ENCODE measurements at regions not wholly inside any gene's neighbourhood (a gene's known extent, or its start where the extent isn't known, plus 50 kb on each side); places are given as distances from the start of the nearest gene placed in this dataset.
A peak's percentile ranks its signal among the peaks of the same experiment; 100 is the strongest.
"Not testable (repeated sequence)": the region's sequence is repeated elsewhere in the genome, so short reads cannot be mapped to it uniquely, and the experiment has no call there.

DNA sequence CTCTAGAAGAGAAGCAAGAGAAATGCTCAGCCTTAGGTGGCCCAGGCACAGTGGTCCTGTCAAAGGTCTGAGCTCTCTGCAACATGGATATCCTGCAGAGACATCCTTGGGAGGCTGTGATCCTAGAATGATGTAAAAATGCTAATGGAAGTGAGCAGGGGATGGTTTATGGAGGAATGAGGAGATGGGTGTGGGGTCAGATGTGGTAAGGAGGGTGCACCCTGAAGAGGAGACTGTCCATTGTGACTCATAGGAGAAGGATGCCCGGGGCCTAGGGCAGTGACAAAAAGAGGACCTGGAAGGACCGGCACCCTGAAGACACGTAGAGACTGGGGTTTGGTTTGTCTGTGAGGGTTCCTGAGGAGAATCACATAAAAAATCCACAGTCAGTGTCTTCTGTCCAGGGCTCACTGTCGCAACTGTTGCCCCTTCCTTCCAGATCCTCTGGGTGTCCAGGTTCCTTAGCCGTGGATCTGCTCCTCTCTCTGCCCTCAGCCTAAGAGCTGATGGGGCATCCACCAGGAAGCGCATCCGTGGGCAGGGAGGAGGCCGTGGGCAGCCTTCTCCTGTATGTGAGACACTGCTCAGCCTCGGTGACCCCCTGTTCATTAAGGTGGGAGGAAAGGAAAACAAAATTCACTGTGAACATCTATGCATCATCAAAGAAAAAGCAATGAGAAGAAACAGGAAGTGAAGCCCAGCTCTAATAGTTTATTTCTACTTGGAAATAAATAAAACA lies 110.7 kb downstream of the VPREB1 start:
- Mint-ChIP-seq H3K4me1 (peaks cover 39% of the 10 kb centered on the region), H3K27ac (no peak overlapping the region), H3K4me3 (no peak overlapping the region), H3K9me3 (no peaks in the 10 kb centered on the region), H3K27me3 (no peaks in the 10 kb centered on the region), H3K36me3 (no peaks in the 10 kb centered on the region)
- no peak for ATAC-seq (ENCODE audit: low read depth)
- no peak for DNase-seq (ENCODE audit: low spot score in 2 of 2)

DNA sequence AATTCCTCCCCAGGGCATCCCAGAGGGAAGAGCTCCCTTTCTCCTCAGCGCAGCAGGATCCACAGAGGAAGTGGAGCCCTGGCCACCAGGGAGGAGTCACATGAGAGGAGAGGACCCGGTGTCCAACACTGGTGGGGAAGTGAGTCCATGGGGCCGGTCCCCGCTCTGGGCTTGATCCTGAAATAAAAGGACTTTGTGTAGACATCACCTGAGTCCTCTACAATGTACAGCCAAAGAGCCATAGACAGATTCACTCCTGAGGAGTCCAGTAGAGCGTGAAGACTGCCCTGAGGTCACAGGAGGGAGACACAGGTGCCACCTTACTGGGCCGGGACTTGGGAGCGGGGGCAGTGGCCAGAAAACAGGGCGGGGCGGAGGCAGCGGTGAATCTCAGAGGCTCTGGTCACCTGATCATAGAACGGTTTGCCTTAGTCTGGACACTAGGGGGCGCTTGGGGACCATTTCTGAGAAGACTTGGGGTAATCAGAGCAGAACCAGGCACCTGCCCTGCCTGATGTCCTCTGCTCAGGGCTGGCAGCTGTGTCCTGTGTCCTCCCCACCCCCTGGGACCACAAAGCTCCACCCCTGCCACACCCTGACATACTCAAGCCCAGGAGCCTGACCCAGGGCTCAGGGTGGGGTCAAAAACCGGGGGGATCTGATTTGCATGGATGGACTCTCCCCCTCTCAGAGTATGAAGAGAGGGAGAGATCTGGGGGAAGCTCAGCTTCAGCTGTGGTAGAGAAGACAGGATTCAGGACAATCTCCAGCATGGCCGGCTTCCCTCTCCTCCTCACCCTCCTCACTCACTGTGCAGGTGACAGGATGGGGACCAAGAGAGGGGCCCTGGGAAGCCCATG lies 112.7 kb downstream of the VPREB1 start:
- Mint-ChIP-seq H3K27me3 (no peaks in the 10 kb centered on the region), H3K4me1 (peaks cover 41% of the 10 kb centered on the region), H3K27ac (peak overlapping the region; percentile 83), H3K36me3 (peaks cover 6% of the 10 kb centered on the region), H3K4me3 (peak overlapping the region; percentile 80), H3K9me3 (peaks cover 4% of the 10 kb centered on the region)
- ATAC-seq (ENCODE audit: low read depth): peak; percentile 91
- peak; percentile 91 to 92 for DNase-seq (ENCODE audit: low spot score in 2 of 2)

DNA sequence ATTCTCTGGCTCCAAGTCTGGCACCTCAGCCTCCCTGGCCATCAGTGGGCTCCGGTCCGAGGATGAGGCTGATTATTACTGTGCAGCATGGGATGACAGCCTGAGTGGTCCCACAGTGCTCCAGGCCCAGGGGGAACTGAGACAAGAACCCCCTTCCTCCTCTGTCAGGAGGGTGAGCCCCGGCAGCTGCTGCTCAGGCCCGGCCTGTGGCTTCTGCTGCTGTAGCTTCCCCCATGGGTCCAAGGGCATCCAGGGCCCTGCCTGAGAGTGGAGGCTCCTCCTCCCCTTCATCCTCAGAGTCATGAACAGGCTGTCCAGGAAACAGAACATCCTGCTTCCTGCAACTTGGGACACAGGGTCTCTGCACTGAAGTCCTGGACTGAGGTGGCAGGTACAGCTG lies 113.6 kb downstream of the VPREB1 start:
- DNase-seq (ENCODE audit: low spot score in 2 of 2) (no peak), ATAC-seq (ENCODE audit: low read depth) (peak; percentile 14)
- Mint-ChIP-seq H3K9me3 (peaks cover 4% of the 10 kb centered on the region), H3K4me1 (peaks cover 44% of the 10 kb centered on the region), H3K27ac (peak overlapping the region; percentile 83), H3K4me3 (peak overlapping the region; percentile 80), H3K36me3 (peaks cover 6% of the 10 kb centered on the region), H3K27me3 (no peaks in the 10 kb centered on the region)

DNA sequence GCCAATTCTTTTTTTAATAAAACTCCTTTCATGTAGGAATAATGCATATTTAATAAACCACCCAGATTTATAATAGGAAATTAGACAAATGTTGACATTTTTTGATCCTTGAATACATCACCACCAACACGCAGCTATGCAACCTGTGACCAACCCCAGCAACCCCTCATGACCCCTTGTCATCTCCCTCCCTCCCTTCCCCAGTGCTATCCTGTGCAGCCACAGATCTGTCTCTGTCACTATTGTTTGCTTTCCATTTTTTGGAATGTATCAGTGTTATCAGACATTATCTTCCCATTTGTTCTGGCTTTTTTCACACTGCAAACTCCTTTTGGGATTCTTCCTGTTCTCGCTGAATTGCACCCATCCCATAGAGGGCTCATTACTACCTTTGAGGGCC lies 114.1 kb downstream of the VPREB1 start:
- Mint-ChIP-seq H3K36me3 (peaks cover 6% of the 10 kb centered on the region), H3K4me3 (peak overlapping the region; percentile 80), H3K27me3 (no peaks in the 10 kb centered on the region), H3K4me1 (peaks cover 46% of the 10 kb centered on the region), H3K27ac (peak overlapping the region; percentile 83), H3K9me3 (peaks cover 4% of the 10 kb centered on the region)
- no peak for ATAC-seq (ENCODE audit: low read depth)
- DNase-seq (ENCODE audit: low spot score in 2 of 2): no peak

DNA sequence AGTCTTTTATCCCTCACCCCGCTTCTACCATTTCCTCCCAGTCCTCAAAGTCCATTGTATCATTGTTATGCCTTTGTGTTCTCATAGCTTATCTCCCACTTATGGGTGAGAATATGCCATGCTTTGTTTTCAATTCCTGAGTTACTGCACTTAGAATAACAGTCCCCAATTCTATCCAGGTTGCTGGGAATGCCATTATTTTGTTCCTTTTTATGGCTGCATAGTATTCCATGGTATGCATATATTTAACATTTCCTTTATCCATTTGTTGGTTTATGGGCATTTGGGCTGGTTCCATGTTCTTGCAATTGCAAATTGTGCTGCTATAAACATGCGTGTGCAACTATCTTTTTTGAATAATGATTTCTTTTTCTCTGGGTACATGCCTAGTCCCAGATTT lies 114.9 kb downstream of the VPREB1 start:
- peaks cover 4% of the 10 kb centered on the region for H3K9me3 Mint-ChIP-seq
- H3K27me3 Mint-ChIP-seq: no peaks in the 10 kb centered on the region
- no peak overlapping the region for H3K4me3 Mint-ChIP-seq
- H3K4me1 Mint-ChIP-seq: peaks cover 46% of the 10 kb centered on the region
- no peak for DNase-seq (ENCODE audit: low spot score in 2 of 2)
- no peak for ATAC-seq (ENCODE audit: low read depth)
- H3K36me3 Mint-ChIP-seq: peaks cover 6% of the 10 kb centered on the region
- H3K27ac Mint-ChIP-seq: no peak overlapping the region

DNA sequence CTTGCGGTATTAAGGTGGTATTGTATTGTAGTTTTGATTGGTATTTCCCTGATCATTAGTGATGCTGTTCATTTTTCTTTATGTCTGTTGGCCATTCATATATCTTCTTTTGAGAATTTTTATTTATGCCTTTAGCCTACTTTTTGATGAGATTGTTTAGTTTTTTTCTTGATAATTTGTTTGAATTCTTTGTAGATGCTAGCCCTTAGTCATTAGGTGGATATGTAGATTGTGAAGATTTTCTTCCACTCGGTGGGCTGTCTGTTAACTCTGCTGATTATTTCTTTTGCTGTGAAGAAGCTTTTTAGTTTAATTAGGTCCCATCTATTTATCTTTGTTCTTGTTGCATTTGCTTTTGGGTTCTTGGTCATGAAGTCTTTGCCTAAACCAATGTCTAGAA lies 115.4 kb downstream of the VPREB1 start:
- H3K27me3 Mint-ChIP-seq: no peaks in the 10 kb centered on the region
- peaks cover 5% of the 10 kb centered on the region for H3K9me3 Mint-ChIP-seq
- H3K27ac Mint-ChIP-seq: no peak overlapping the region
- H3K4me3 Mint-ChIP-seq: no peak overlapping the region
- ATAC-seq (ENCODE audit: low read depth) (no peak), DNase-seq (ENCODE audit: low spot score in 2 of 2) (no peak)
- H3K36me3 Mint-ChIP-seq: peaks cover 7% of the 10 kb centered on the region
- peaks cover 43% of the 10 kb centered on the region for H3K4me1 Mint-ChIP-seq

DNA sequence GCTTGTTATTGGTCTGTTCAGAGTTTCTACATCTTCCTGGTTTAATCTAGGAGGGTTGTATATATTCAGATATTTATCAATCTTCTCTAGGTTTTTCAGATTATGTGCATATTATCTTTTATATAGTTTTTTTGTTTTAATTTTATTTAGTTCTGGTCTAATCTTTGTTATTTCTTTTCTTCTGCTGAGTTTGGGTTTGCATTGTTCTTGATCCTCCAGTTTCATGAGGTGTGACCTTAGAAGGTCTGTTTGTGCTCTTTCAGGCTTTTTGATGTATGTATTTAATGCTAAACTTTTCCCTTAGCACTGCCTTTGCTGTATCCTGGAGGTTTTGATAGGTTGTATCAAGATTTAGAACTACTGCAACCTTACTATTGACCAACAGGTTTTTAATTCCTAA lies 117.7 kb downstream of the VPREB1 start:
- H3K9me3 Mint-ChIP-seq: peaks cover 5% of the 10 kb centered on the region
- H3K4me3 Mint-ChIP-seq: no peak overlapping the region
- H3K27me3 Mint-ChIP-seq: no peaks in the 10 kb centered on the region
- DNase-seq (ENCODE audit: low spot score in 2 of 2): no peak
- no peak for ATAC-seq (ENCODE audit: low read depth)
- peaks cover 48% of the 10 kb centered on the region for H3K4me1 Mint-ChIP-seq
- peaks cover 7% of the 10 kb centered on the region for H3K36me3 Mint-ChIP-seq
- no peak overlapping the region for H3K27ac Mint-ChIP-seq

DNA sequence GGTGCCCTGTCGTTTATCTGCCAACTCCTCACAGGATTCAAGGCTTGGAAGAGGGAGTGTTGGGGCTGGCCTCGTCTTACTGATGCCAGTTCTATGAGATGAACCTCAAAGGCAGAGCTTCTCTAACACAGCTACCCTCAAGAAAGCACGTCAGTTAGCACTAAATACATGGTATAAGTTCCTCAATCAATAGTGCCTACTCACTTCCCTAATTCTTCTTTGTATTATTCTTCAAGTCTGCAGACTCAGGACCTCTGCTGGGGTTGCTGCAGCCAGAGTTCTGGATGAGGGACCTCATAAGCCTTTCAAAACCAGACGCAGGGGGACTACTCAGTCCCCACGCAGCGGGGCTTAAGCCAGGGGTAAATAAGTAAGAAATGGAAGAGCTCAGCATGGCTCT lies 118.3 kb downstream of the VPREB1 start:
- no peak overlapping the region for H3K27ac Mint-ChIP-seq
- DNase-seq (ENCODE audit: low spot score in 2 of 2): no peak
- no peaks in the 10 kb centered on the region for H3K27me3 Mint-ChIP-seq

DNA sequence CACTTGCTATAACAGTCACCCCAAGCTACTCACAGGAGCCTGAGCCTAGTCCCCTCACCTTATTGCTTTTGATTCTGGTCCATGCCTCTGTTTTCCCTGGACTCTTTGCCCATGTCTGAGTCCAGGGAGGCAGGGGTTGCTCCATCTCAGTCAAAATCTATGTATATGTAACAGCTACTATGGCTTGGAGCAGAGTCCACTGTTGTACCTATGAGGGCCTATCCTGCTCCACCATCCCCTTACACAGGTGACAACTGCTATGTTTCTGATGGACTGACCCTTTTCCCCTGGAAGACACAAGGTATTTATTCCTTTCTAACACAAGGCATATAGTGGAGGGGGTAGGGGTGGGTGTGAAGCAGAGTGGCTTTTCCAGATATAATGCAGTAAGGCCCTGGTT lies 119.6 kb downstream of the VPREB1 start:
- Mint-ChIP-seq H3K27ac (no peak overlapping the region), H3K36me3 (peaks cover 7% of the 10 kb centered on the region), H3K4me3 (no peak overlapping the region), H3K4me1 (peaks cover 46% of the 10 kb centered on the region), H3K27me3 (no peaks in the 10 kb centered on the region), H3K9me3 (peaks cover 5% of the 10 kb centered on the region)
- ATAC-seq (ENCODE audit: low read depth): no peak
- no peak for DNase-seq (ENCODE audit: low spot score in 2 of 2)

More for the DNA sequence above, 118.3 kb downstream of the VPREB1 start:
- peak; percentile 89 for ATAC-seq (ENCODE audit: low read depth)
- H3K36me3 Mint-ChIP-seq: peaks cover 7% of the 10 kb centered on the region
- H3K9me3 Mint-ChIP-seq: peaks cover 5% of the 10 kb centered on the region
- H3K4me3 Mint-ChIP-seq: no peak overlapping the region
- H3K4me1 Mint-ChIP-seq: peaks cover 52% of the 10 kb centered on the region

DNA sequence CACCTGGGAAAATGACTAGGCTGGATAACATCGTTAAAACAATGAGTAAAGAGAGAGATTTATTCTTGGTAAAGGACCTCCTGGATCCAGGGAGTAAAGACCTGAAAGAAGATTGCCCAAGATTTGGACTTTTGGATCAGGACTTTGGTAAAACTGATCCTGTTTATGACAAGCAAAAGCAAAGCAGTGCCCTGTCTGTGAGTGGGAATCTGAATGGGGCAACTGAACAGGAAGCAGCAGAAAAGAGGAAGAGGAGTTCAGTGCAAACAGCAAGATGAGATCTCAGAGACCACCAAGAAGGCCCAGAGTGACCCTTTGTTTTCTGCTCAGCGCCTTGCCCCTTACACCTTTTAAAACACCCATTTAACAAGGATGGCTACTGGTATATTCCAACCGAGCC lies 122.0 kb downstream of the VPREB1 start:
- peaks cover 1% of the 10 kb centered on the region for H3K9me3 Mint-ChIP-seq
- DNase-seq (ENCODE audit: low spot score in 2 of 2): no peak
- H3K27me3 Mint-ChIP-seq: no peaks in the 10 kb centered on the region
- H3K4me3 Mint-ChIP-seq: no peak overlapping the region
- H3K4me1 Mint-ChIP-seq: peaks cover 59% of the 10 kb centered on the region
- H3K27ac Mint-ChIP-seq: peak overlapping the region; percentile 49
- H3K36me3 Mint-ChIP-seq: peaks cover 1% of the 10 kb centered on the region
- no peak for ATAC-seq (ENCODE audit: low read depth)

DNA sequence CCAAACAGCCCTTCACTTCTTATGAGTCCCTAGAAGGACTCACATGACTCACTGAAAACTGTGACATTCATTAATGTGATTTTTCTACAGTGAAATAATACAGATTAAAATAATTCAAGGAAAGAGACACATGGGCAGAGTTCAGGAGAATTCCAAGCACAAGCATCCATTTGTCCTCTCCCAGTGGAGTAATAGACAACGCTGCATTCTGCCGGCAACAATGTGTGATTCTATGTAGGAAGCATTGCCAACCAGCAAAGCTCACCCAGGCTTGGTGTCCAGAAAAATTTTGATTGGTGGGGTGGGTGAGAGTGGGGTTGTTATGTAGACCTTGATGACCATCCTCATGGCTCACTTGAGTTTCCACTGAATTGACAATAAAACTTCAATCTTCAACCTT lies 123.9 kb downstream of the VPREB1 start:
- peaks cover 1% of the 10 kb centered on the region for H3K36me3 Mint-ChIP-seq
- H3K4me1 Mint-ChIP-seq: peaks cover 62% of the 10 kb centered on the region
- peak overlapping the region; percentile 82 for H3K27ac Mint-ChIP-seq
- no peaks in the 10 kb centered on the region for H3K27me3 Mint-ChIP-seq
- peaks cover 1% of the 10 kb centered on the region for H3K9me3 Mint-ChIP-seq
- H3K4me3 Mint-ChIP-seq: no peak overlapping the region
- ATAC-seq (ENCODE audit: low read depth) (no peak), DNase-seq (ENCODE audit: low spot score in 2 of 2) (no peak)

DNA sequence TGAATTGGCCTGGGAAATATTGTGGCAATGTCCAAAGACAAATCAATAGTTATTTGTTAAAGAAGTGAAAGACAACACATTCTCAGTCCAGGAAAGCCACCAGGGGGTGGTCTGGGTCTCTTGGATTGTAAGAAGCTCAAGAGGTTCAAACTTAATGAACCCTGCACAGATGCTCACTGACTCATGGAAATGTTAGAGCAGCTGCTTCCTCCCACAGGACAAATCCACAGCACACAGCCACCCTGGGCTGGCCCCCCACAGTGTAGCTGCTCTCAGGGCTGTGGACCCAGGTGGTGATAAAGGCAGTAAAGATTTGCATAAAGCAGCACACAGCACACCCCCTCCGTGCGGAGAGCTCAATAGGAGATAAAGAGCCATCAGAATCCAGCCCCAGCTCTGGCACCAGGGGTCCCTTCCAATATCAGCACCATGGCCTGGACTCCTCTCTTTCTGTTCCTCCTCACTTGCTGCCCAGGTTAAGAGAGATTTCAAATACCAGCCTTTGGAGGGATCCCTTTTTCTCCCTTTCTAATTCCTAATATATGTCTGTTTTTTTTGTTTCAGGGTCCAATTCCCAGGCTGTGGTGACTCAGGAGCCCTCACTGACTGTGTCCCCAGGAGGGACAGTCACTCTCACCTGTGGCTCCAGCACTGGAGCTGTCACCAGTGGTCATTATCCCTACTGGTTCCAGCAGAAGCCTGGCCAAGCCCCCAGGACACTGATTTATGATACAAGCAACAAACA lies 124.8 kb downstream of the VPREB1 start:
- DNase-seq (ENCODE audit: low spot score in 2 of 2): peak in 1 of 2 donors; percentile 61
- H3K36me3 Mint-ChIP-seq, H3K27me3 Mint-ChIP-seq, H3K9me3 Mint-ChIP-seq: not testable (repeated sequence)
- H3K4me1 Mint-ChIP-seq: peaks cover 64% of the 10 kb centered on the region
- H3K4me3 Mint-ChIP-seq: peak overlapping the region; percentile 70
- ATAC-seq (ENCODE audit: low read depth): peak; percentile 95
- H3K27ac Mint-ChIP-seq: peak overlapping the region; percentile 82

DNA sequence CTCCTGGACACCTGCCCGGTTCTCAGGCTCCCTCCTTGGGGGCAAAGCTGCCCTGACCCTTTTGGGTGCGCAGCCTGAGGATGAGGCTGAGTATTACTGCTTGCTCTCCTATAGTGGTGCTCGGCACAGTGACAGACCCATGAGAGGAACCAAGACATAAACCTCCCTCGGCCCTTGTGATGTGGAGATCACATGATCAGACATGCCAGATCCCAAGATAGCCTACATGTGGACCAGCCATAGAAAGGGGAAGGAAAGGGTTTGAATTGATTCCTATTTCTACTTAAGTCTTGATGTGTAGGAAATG lies 125.3 kb downstream of the VPREB1 start:
- H3K9me3 Mint-ChIP-seq: peaks cover under 1% of the 10 kb centered on the region
- peaks cover under 1% of the 10 kb centered on the region for H3K36me3 Mint-ChIP-seq
- peaks cover 63% of the 10 kb centered on the region for H3K4me1 Mint-ChIP-seq
- H3K27me3 Mint-ChIP-seq: no peaks in the 10 kb centered on the region
- peak overlapping the region; percentile 82 for H3K27ac Mint-ChIP-seq
- DNase-seq (ENCODE audit: low spot score in 2 of 2) (no peak), ATAC-seq (ENCODE audit: low read depth) (peak; percentile 25)
- H3K4me3 Mint-ChIP-seq: peak overlapping the region; percentile 70

DNA sequence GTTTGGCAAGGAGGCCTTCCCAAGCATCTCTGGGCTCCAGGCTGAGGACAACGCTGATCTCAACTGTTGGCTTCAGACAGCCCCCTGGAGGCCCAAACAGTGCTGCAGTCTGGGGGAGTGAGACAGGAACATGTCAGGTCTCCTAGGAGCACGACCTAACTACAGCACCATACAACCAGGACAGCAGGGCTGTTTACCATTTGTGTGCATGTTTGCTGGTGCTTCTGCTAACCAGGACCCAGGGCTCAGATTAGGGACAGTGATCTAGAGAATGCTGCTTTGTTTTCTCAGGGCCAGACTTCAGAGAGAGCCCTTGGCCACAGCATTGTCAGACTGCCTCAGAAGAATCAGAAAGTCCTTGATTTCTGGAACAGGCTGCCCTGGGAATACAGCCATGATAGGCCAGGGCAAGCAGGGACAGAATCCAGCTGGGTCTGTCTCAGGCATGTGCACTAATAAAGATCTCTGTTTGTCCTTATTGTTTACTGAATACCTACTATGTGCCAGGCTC lies 126.5 kb downstream of the VPREB1 start:
- Mint-ChIP-seq H3K27me3 (no peaks in the 10 kb centered on the region), H3K4me3 (no peak overlapping the region), H3K36me3 (no peaks in the 10 kb centered on the region), H3K4me1 (peaks cover 67% of the 10 kb centered on the region), H3K27ac (no peak overlapping the region), H3K9me3 (no peaks in the 10 kb centered on the region)
- no peak for DNase-seq (ENCODE audit: low spot score in 2 of 2)
- ATAC-seq (ENCODE audit: low read depth): no peak

Measured in memory B cell (primary cell).